ENCODE measurements at regions not wholly inside any gene's neighbourhood (a gene's known extent, or its start where the extent isn't known, plus 50 kb on each side); places are given as distances from the start of the nearest gene placed in this dataset.

- no peak for DNase-seq
Observed at GRCh38 chr1:234972411-234973191, 156.0 kb downstream of the TOMM20 start.

- no peak for DNase-seq
Observed at GRCh38 chr1:234971586-234972297, 156.9 kb downstream of the TOMM20 start.

- DNase-seq, result no peak
Observed at GRCh38 chr1:234970731-234971476, 157.7 kb downstream of the TOMM20 start.

GRCh38 chr1:234970401-234970730, 158.3 kb downstream of the TOMM20 start:
- no peak for DNase-seq

- DNase-seq, result peak; percentile 45
Observed at GRCh38 chr1:234969581-234970400, 158.8 kb downstream of the TOMM20 start.

- DNase-seq, result no peak
Observed at GRCh38 chr1:234969011-234969441, 159.6 kb downstream of the TOMM20 start.

- DNase-seq, result no peak
Observed at GRCh38 chr1:234968451-234968850, 160.2 kb downstream of the TOMM20 start.

- DNase-seq, result no peak
Observed at GRCh38 chr1:234967121-234967520, 161.5 kb downstream of the TOMM20 start.

GRCh38 chr1:234965111-234965510, 163.5 kb downstream of the TOMM20 start:
- DNase-seq, result no peak

GRCh38 chr1:234963904-234964702, 164.5 kb downstream of the TOMM20 start:
- no peak for DNase-seq

GRCh38 chr1:234963180-234963903, 165.3 kb downstream of the TOMM20 start:
- no peak for DNase-seq

- no peak for DNase-seq
Observed at GRCh38 chr1:234962340-234962989, 166.2 kb downstream of the TOMM20 start.

- DNase-seq, result no peak
Observed at GRCh38 chr1:234961456-234962339, 166.9 kb downstream of the TOMM20 start.

GRCh38 chr1:234960722-234961455, 167.7 kb downstream of the TOMM20 start:
- no peak for DNase-seq

GRCh38 chr1:234958706-234959657, 169.7 kb downstream of the TOMM20 start:
- DNase-seq, result no peak

GRCh38 chr1:234958066-234958705, 170.5 kb downstream of the TOMM20 start:
- DNase-seq, result no peak
